Esophagus squamous epithelium (tissue), 5 donors: ENCODE measurements at regions not wholly inside any gene's neighbourhood (a gene's known extent, or its start where the extent isn't known, plus 50 kb on each side); places are given as distances from the start of the nearest gene placed in this dataset.

Experiments
- DNase-seq: peaks from one replicate; lab custom pipeline; 2025; lab: John Stamatoyannopoulos, UW
- H3K27ac ChIP-seq, 4 donors: fragments of 200-600 bp; sonication (generic); one replicate each; pipeline ENCODE4 v1.5.1; 2016 to 2019; ENCODE audit warnings: mild to moderate bottlenecking in 1 of 4
- H3K27me3 ChIP-seq, 4 donors: fragments of 200-600 bp; sonication (generic); 1 replicate in 3 of 4; 2 replicates in 1 of 4; pipeline versions ENCODE4 v1.5.1 to v1.6.0; 2017 to 2021; ENCODE audit warnings: antibody characterized with exemption in 1 of 4
- H3K36me3 ChIP-seq, 3 donors: fragments of 200-600 bp; sonication (generic); one replicate each; pipeline ENCODE4 v1.5.1; 2016 to 2019
- H3K4me1 ChIP-seq, 3 donors: fragments of 200-600 bp; sonication (generic); one replicate each; pipeline ENCODE4 v1.5.1; 2017 to 2019
- H3K4me3 ChIP-seq, 4 donors: fragments of 200-600 bp; sonication (generic); 1 replicate in 3 of 4; 2 replicates in 1 of 4; pipeline ENCODE4 v1.5.1; 2016 to 2019; ENCODE audit warnings: mild to moderate bottlenecking in 2 of 4, moderate library complexity in 1 of 4
- H3K9me3 ChIP-seq, 3 donors: fragments of 200-600 bp; sonication (generic); one replicate each; pipeline ENCODE4 v1.5.1; 2016 to 2019
- POLR2A ChIP-seq, 4 donors: fragments of 450-650 bp; IDR thresholded peaks; one replicate each; pipeline ENCODE4 v1.6.1; 2017; ENCODE audit warnings: antibody characterized with exemption in 4 of 4, mild to moderate bottlenecking in 4 of 4, moderate library complexity in 3 of 4
- WGBS, 2 donors: methylation state at CpG; one replicate each; pipeline ENCODE4 v1.1.5; 2018; 5-methylcytosine and 5-hydroxymethylcytosine counted together
- intact Hi-C: fragments of 100-400 bp; cut with DNase I; formaldehyde crosslinking; loops from one replicate; pipeline ENCODE4 v1.15.0; 2022
- TF ChIP-seq, protein P1 (sequence below), 6 experiments: fragments of 450-650 bp in 4 of 6; fragments of 200-600 bp in 2 of 6; sonication (generic) in 2 of 6; IDR thresholded peaks; one replicate each; pipeline ENCODE4 v1.5.1; 2016 to 2019; ENCODE audit warnings: antibody characterized with exemption in 6 of 6, mild to moderate bottlenecking in 4 of 6, moderate library complexity in 4 of 6
- donor health status: DM: yes; HTN: yes; CAD: no.

DNA sequence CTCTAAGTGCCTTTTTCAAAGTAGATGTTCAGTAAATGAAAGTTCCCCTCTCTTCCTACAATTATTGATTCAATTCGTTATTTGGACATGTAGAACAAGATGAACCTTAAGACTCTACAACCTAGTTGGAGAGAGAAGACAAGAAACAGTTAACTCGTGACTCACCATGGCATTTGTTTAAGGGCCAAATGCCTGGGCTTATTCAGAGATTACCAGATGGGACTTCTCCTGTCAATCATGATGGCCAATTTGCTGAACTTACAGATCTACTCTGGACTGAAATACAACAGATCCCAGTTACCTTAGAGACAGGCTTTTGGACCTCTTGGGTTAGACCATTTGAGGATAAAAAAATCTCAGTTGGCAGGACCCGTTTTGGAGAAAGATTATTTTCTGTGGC, 93.5 kb downstream of the C1orf94 start:
- WGBS, 2 donors, result 34 to 48% methylated on average over 3 of the region's 3 CpGs
- intact Hi-C loops, result no loop called here
- peaks cover 0 to 44% (median 0%) of the 10 kb centered on the region in 4 donors for H3K27me3 ChIP-seq
- no peak overlapping the region for H3K27ac ChIP-seq
- H3K4me3 ChIP-seq, result no peak overlapping the region
- TF ChIP-seq, protein P1, sequence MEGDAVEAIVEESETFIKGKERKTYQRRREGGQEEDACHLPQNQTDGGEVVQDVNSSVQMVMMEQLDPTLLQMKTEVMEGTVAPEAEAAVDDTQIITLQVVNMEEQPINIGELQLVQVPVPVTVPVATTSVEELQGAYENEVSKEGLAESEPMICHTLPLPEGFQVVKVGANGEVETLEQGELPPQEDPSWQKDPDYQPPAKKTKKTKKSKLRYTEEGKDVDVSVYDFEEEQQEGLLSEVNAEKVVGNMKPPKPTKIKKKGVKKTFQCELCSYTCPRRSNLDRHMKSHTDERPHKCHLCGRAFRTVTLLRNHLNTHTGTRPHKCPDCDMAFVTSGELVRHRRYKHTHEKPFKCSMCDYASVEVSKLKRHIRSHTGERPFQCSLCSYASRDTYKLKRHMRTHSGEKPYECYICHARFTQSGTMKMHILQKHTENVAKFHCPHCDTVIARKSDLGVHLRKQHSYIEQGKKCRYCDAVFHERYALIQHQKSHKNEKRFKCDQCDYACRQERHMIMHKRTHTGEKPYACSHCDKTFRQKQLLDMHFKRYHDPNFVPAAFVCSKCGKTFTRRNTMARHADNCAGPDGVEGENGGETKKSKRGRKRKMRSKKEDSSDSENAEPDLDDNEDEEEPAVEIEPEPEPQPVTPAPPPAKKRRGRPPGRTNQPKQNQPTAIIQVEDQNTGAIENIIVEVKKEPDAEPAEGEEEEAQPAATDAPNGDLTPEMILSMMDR (IDR thresholded peaks at IDR 0.05), result no peak
- no peak for TF ChIP-seq POLR2A (IDR thresholded peaks at IDR 0.05)
- H3K36me3 ChIP-seq, result no peaks in the 10 kb centered on the region
- DNase-seq, result no peak
- no peaks in the 10 kb centered on the region for H3K4me1 ChIP-seq
- H3K9me3 ChIP-seq, result no peaks in the 10 kb centered on the region

DNA sequence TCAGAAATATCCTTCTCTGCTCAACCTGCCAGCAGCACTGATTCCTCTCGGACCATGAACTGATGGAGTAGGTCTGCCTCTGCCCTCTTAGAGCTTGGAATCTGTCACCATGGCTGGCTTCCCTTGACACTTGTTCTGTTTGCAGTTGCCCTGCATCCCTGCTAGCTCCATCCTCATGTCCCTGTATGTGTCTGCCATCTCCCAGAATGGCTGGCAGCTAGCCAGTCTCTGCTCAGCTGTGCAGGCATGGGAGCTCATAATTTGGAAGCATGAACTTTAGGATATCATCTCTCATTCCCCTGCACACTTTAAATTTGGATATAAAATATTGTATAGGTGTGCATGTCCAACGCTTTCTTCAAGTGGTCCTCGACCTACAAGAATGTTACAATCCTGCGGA, 95.4 kb downstream of the C1orf94 start:
- Histone ChIP-seq H3K36me3 (no peaks in the 10 kb centered on the region), H3K4me3 (no peak overlapping the region), H3K27me3 (peaks cover 0 to 24% (median 0%) of the 10 kb centered on the region in 4 donors), H3K27ac (no peak overlapping the region), H3K9me3 (no peaks in the 10 kb centered on the region), H3K4me1 (no peaks in the 10 kb centered on the region)
- TF ChIP-seq POLR2A (IDR thresholded peaks at IDR 0.05), result no peak
- TF ChIP-seq, protein P1 (IDR thresholded peaks at IDR 0.05), result no peak
- WGBS, 2 donors, result 67% methylated on average over 4 of the region's 4 CpGs
- intact Hi-C loops, result no loop called here
- DNase-seq, result no peak

DNA sequence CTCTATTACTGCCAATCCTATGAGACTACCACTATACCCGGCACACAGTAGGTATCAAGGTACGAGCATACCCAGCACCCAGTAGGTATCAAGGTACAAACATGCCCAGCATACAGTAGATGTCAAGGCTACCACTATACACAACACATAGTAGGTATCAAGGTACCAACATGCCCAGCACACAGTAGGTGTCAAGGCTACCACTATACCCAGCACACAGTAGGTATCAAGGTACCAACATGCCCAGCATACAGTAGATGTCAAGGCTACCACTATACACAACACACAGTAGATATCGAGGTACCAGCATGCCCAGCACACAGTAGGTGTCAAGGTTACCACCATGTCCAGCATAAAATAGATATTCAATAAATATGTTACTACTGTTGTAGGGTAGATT, 98.4 kb downstream of the C1orf94 start:
- WGBS, 2 donors, result 80 to 92% methylated on average over 2 to 3 of the region's 3 CpGs
- no peaks in the 10 kb centered on the region for H3K9me3 ChIP-seq
- DNase-seq, result no peak
- no peak for TF ChIP-seq POLR2A (IDR thresholded peaks at IDR 0.05)
- TF ChIP-seq, protein P1 (IDR thresholded peaks at IDR 0.05), result no peak
- H3K4me1 ChIP-seq, result no peaks in the 10 kb centered on the region
- intact Hi-C loops, result no loop called here
- no peak overlapping the region for H3K27ac ChIP-seq
- no peaks in the 10 kb centered on the region for H3K36me3 ChIP-seq
- H3K27me3 ChIP-seq, result peaks cover 0 to 16% (median 0%) of the 10 kb centered on the region in 4 donors
- H3K4me3 ChIP-seq, result no peak overlapping the region

DNA sequence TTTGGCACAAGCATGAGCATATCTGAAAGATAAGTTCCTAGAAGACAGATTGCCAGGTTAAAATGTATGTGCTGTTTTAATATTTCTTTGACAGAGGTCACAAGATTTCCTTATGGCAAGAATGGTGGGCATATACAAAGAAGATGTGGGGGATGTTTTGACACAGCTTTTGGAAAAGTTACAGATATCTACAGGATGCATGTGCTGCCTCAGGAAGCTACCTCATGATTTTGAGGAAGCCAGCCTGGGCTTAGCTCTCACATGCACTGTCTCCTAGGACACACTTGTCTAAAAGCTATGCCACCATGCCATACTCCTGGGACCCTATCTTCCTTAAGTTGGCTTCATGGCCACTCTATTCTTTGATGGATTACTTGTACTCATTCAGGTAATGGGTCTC, 99.9 kb downstream of the C1orf94 start:
- no peaks in the 10 kb centered on the region for H3K9me3 ChIP-seq
- no peak for DNase-seq
- no peaks in the 10 kb centered on the region for H3K36me3 ChIP-seq
- H3K27ac ChIP-seq, result no peak overlapping the region
- no peaks in the 10 kb centered on the region for H3K4me1 ChIP-seq
- intact Hi-C loops, result no loop called here
- TF ChIP-seq POLR2A (IDR thresholded peaks at IDR 0.05), result no peak
- TF ChIP-seq, protein P1 (IDR thresholded peaks at IDR 0.05), result no peak
- no peak overlapping the region for H3K4me3 ChIP-seq
- H3K27me3 ChIP-seq, result peaks cover 0 to 18% (median 0%) of the 10 kb centered on the region in 4 donors

DNA sequence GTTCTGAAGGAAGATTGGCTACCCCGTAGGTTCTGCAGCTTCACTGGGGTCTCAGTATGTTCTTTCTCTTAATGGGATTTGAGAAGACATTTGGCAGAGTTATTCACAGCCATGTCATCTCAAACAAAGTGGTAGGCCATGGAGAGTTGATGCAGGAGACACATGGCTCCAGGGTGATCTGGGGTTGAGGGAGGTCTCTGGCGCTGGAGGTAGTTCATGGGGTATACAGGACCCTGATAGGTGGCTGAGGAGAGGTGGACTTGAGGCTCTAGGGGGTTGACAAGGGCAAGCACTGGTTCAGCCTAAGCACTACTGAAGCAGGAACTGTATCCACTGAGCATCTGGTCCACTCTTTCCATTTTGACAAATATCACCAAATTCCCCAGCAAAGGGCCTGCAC, 100.4 kb downstream of the C1orf94 start:
- H3K4me1 ChIP-seq, result no peaks in the 10 kb centered on the region
- H3K27me3 ChIP-seq, result peaks cover 0 to 15% (median 0%) of the 10 kb centered on the region in 4 donors
- no peak for DNase-seq
- no peak overlapping the region for H3K27ac ChIP-seq
- no peaks in the 10 kb centered on the region for H3K36me3 ChIP-seq
- WGBS, 2 donors, result 57 to 75% methylated on average over 2 of the region's 2 CpGs
- H3K4me3 ChIP-seq, result no peak overlapping the region
- intact Hi-C loops, result no loop called here
- H3K9me3 ChIP-seq, result no peaks in the 10 kb centered on the region
- TF ChIP-seq, protein P1 (IDR thresholded peaks at IDR 0.05), result no peak
- no peak for TF ChIP-seq POLR2A (IDR thresholded peaks at IDR 0.05)
